OCI-LY7 (cell line): ENCODE measurements at regions not wholly inside any gene's neighbourhood (a gene's known extent, or its start where the extent isn't known, plus 50 kb on each side); places are given as distances from the start of the nearest gene placed in this dataset.

ENCODE experiments used
- BruUV-seq: library from RNA; stranded (reverse); fragments of 400-500 nt; replicated peaks from 2 replicates; lab custom pipeline; 2021; lab: Mats Ljungman, UMichigan
- CTCF ChIA-PET: fragments of 300-600 bp; sonication (Branson Sonifier 250); formaldehyde crosslinking; loops from one replicate; lab custom pipeline; 2022; ENCODE audit warnings: antibody characterized with exemption; ENCODE audit not compliant: unreplicated experiment; lab: Charles Lee
- POLR2A ChIA-PET: fragments of 300-600 bp; sonication (Branson Sonifier 250); formaldehyde crosslinking; loops from one replicate; lab custom pipeline; 2022; ENCODE audit warnings: antibody characterized with exemption; lab: Charles Lee
- DNase-seq: peaks from one replicate; pipeline ENCODE4 v3.0.0-alpha.2; 2015; ENCODE audit warnings: low spot score
- H2AFZ ChIP-seq: fragments of 200-600 bp; sonication (generic), shearing (Covaris generic); 2 replicates; pipeline ENCODE4 v1.6.1; 2014; ENCODE audit warnings: mild to moderate bottlenecking, antibody characterized with exemption, low read length, moderate library complexity
- H3K27ac ChIP-seq: fragments of 200-600 bp; sonication (generic); 2 replicates; pipeline ENCODE4 v1.5.1; 2014; ENCODE audit warnings: mixed run types, low read depth, mild to moderate bottlenecking, moderate library complexity, low read length, inconsistent platforms; ENCODE audit not compliant: poor library complexity, severe bottlenecking
- H3K36me3 ChIP-seq: fragments of 200-600 bp; sonication (generic); 2 replicates; pipeline ENCODE4 v1.6.1; 2014; ENCODE audit warnings: mild to moderate bottlenecking, antibody characterized with exemption, low read length, moderate library complexity, mixed read lengths; ENCODE audit not compliant: insufficient read depth
- H3K4me1 ChIP-seq: fragments of 200-600 bp; sonication (generic); 2 replicates; pipeline ENCODE4 v1.5.1; 2014; ENCODE audit warnings: mild to moderate bottlenecking, low read length; ENCODE audit not compliant: insufficient read depth, poor library complexity, severe bottlenecking
- H3K4me2 ChIP-seq: fragments of 200-600 bp; sonication (generic); 2 replicates; pipeline ENCODE4 v1.6.1; 2014; ENCODE audit warnings: mild to moderate bottlenecking, low read length
- H3K4me3 ChIP-seq: fragments of 200-600 bp; sonication (generic); 2 replicates; pipeline ENCODE4 v1.5.1; 2014; ENCODE audit warnings: mild to moderate bottlenecking, low read depth, low read length; ENCODE audit not compliant: poor library complexity, severe bottlenecking
- H3K79me2 ChIP-seq: fragments of 200-600 bp; sonication (generic); 2 replicates; pipeline ENCODE4 v1.6.1; 2016; ENCODE audit warnings: low read depth, mild to moderate bottlenecking, low read length, moderate library complexity, mixed read lengths; ENCODE audit not compliant: insufficient read depth
- H3K9me2 ChIP-seq: fragments of 200-600 bp; sonication (generic); 2 replicates; pipeline ENCODE4 v1.6.1; 2016; ENCODE audit warnings: mild to moderate bottlenecking, low read length, mixed read lengths; ENCODE audit not compliant: insufficient read depth
- H3K9me3 ChIP-seq: fragments of 200-600 bp; sonication (generic); 2 replicates; pipeline ENCODE4 v1.6.1; 2014; ENCODE audit warnings: mild to moderate bottlenecking, mixed run types, low read length, mixed read lengths
- H4K20me1 ChIP-seq: fragments of 200-600 bp; sonication (generic); 2 replicates; pipeline ENCODE4 v1.6.1; 2014; ENCODE audit warnings: mild to moderate bottlenecking, antibody characterized with exemption, low read length, moderate library complexity, mixed read lengths; ENCODE audit not compliant: insufficient read depth
- EZH2phosphoT487 ChIP-seq: fragments of 200-600 bp; sonication (generic); IDR thresholded peaks from 2 replicates; pipeline ENCODE4 v1.6.1; 2018; ENCODE audit warnings: low read depth, borderline replicate concordance, mild to moderate bottlenecking, mixed run types, antibody characterized with exemption, low read length, moderate library complexity, mixed read lengths
- intact Hi-C: fragments of 100-400 bp; cut with micrococcal nuclease; formaldehyde crosslinking; loops from one replicate; pipeline ENCODE4 v1.10.0; 2022; ENCODE audit not compliant: unreplicated experiment
- TF ChIP-seq, protein P1 (sequence below): fragments of 200-600 bp; sonication (generic); conservative IDR thresholded peaks from 2 replicates; pipeline ENCODE4 v1.5.1; 2014; ENCODE audit warnings: mild to moderate bottlenecking, antibody characterized with exemption, low read length, moderate library complexity, mixed read lengths

DNA sequence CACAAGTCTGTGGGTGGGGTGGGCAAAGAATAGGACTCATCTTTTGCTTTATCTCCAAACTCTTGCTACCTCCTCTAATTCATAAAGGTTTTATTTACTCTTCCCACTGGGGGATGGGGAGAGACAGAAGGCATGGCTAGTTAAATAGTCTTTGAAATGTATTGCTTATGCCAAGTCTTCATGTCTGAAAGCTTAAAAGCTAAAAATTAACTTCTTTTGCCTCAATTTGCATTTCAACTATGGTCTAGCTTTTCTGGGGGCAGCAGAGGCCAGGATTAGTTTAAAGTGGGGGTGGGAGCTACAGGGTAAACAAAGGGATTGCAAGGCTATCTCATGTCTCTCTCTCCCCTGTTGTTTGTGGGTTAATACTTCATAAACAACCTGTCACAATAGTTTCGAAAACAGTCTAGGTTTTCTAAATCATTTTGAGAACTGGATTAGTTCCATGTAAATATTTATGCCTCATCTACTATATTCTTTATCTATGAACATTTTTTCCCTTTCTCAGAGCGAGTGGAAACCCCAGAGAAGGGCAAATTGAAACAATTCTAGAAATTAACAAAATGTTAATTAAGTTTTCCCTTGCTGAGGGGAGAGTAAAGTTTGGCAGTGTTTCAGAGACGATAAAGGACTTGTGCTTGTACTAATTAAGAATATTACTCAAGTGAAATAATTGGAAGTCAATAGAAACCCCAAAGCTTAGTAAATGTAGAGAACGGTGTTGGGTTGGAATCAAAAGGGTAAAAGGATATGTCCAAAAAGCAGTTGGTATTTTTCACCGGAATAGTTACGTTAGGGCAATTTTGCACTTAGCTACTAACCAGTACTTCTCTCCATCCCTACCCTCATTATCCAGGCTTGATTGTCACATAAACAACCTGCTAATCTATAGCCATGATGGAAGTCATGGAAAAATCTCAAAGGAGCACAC, 182.2 kb downstream of the GIPC2 start:
- no peak for DNase-seq
- Histone ChIP-seq H3K4me2 (no peak overlapping the region), H3K9me3 (no peaks in the 10 kb centered on the region), H3K4me1 (no peaks in the 10 kb centered on the region), H2AFZ (no peak overlapping the region), H4K20me1 (no peaks in the 10 kb centered on the region), H3K4me3 (no peak overlapping the region), H3K36me3 (no peaks in the 10 kb centered on the region), H3K79me2 (no peaks in the 10 kb centered on the region), H3K27ac (no peak overlapping the region), H3K9me2 (no peaks in the 10 kb centered on the region)
- ChIA-PET CTCF (no interaction called here), POLR2A (interaction anchor here (0.5 to 0.6 kb wide), 3 partner anchors 28 to 334 kb away, joined by 3 read pairs; no protein-coding TSS in a partner anchor)
- BruUV-seq = no TSS peak
- intact Hi-C loops = no loop called here
- TF ChIP-seq, protein P1, sequence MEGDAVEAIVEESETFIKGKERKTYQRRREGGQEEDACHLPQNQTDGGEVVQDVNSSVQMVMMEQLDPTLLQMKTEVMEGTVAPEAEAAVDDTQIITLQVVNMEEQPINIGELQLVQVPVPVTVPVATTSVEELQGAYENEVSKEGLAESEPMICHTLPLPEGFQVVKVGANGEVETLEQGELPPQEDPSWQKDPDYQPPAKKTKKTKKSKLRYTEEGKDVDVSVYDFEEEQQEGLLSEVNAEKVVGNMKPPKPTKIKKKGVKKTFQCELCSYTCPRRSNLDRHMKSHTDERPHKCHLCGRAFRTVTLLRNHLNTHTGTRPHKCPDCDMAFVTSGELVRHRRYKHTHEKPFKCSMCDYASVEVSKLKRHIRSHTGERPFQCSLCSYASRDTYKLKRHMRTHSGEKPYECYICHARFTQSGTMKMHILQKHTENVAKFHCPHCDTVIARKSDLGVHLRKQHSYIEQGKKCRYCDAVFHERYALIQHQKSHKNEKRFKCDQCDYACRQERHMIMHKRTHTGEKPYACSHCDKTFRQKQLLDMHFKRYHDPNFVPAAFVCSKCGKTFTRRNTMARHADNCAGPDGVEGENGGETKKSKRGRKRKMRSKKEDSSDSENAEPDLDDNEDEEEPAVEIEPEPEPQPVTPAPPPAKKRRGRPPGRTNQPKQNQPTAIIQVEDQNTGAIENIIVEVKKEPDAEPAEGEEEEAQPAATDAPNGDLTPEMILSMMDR = no peak
- TF ChIP-seq EZH2phosphoT487 = no peak

DNA sequence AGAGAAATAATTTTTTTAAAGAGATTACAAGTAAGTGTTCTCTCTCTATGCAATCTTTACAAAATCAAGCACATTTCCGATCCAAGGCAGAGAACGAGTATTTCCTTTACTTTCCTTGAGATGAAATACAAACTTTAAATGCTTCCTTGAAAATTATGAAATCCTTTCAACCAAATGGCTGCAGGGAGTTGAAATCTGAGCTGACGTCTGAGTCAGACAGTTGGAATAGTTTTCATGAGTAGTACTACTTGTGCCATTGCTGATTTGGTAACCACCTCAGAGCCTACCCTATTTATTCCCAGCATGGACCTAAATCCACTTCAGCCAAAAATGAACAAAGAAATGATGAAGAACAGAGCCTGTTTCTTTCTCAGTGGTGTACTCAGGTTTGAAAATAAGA, 183.6 kb downstream of the GIPC2 start:
- ChIA-PET POLR2A (no interaction called here), CTCF (no interaction called here)
- no TSS peak for BruUV-seq
- H3K36me3 ChIP-seq = no peaks in the 10 kb centered on the region
- TF ChIP-seq, protein P1 = no peak
- TF ChIP-seq EZH2phosphoT487 = no peak
- no peaks in the 10 kb centered on the region for H3K79me2 ChIP-seq
- H4K20me1 ChIP-seq = no peaks in the 10 kb centered on the region
- no peaks in the 10 kb centered on the region for H3K4me1 ChIP-seq
- no peak for DNase-seq
- no peak overlapping the region for H3K4me3 ChIP-seq
- H3K4me2 ChIP-seq = no peak overlapping the region
- no peak overlapping the region for H2AFZ ChIP-seq
- no peaks in the 10 kb centered on the region for H3K9me2 ChIP-seq
- no peak overlapping the region for H3K27ac ChIP-seq
- H3K9me3 ChIP-seq = no peaks in the 10 kb centered on the region
- intact Hi-C loops = no loop called here

DNA sequence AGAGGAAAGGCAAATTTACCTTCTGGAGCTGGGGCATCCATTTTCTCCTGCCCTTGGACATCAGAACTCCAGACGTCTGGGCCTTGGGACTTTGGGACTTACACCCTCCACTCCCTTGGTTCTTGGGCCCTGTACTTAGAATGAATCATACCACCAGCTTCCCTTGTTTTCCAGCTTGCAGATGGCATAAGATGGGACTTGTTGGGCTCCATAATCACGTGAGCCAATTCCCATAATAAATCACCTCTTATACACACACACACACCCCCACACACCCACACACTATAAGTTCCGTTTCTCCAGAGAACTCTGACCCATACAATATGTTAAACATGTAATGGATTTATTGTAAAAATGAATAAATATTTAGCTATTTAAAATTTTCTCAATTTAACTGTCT, 185.7 kb downstream of the GIPC2 start:
- DNase-seq = no peak
- no peak overlapping the region for H3K27ac ChIP-seq
- no peaks in the 10 kb centered on the region for H4K20me1 ChIP-seq
- BruUV-seq = no TSS peak
- CTCF ChIA-PET = no interaction called here
- no peaks in the 10 kb centered on the region for H3K9me2 ChIP-seq
- intact Hi-C loops = no loop called here
- no peaks in the 10 kb centered on the region for H3K36me3 ChIP-seq
- H3K4me2 ChIP-seq = no peak overlapping the region
- H3K4me1 ChIP-seq = no peaks in the 10 kb centered on the region
- TF ChIP-seq, protein P1 = no peak
- TF ChIP-seq EZH2phosphoT487 = no peak
- no peak overlapping the region for H2AFZ ChIP-seq
- POLR2A ChIA-PET = interaction anchor here (1.2 kb wide), 1 partner anchor 9 kb away, joined by 3 read pairs; no protein-coding TSS in a partner anchor
- H3K4me3 ChIP-seq = no peak overlapping the region
- no peaks in the 10 kb centered on the region for H3K9me3 ChIP-seq
- no peaks in the 10 kb centered on the region for H3K79me2 ChIP-seq
